ENCODE measurements at regions not wholly inside any gene's neighbourhood (a gene's known extent, or its start where the extent isn't known, plus 50 kb on each side); places are given as distances from the start of the nearest gene placed in this dataset.

DNA sequence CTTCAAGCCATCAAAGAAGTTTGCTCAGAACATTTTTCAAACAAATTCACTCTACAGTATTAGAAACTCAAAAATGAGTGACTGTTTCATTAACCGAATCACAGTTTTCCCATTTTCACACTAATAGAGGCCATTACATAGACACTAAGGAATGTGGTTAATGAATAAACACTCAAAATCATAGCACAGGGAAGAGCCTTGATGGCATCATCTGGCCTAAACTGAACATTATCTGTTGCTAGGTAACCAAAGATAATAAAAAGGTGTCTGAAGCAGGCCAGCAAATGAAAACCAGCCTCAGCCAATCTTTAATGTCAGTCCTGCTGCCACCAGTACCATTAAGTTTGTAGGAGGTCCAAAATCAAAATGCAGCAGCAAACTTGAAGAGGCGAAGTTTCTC lies 492.4 kb upstream of the STEAP1 start:
- no peak overlapping the region for H3K4me3 Mint-ChIP-seq
- H3K4me1 Mint-ChIP-seq = no peaks in the 10 kb centered on the region
- H3K9me3 Mint-ChIP-seq = no peaks in the 10 kb centered on the region
- no peaks in the 10 kb centered on the region for H3K27me3 Mint-ChIP-seq (ENCODE audit: low read depth)
- TF ChIP-seq, protein P1, sequence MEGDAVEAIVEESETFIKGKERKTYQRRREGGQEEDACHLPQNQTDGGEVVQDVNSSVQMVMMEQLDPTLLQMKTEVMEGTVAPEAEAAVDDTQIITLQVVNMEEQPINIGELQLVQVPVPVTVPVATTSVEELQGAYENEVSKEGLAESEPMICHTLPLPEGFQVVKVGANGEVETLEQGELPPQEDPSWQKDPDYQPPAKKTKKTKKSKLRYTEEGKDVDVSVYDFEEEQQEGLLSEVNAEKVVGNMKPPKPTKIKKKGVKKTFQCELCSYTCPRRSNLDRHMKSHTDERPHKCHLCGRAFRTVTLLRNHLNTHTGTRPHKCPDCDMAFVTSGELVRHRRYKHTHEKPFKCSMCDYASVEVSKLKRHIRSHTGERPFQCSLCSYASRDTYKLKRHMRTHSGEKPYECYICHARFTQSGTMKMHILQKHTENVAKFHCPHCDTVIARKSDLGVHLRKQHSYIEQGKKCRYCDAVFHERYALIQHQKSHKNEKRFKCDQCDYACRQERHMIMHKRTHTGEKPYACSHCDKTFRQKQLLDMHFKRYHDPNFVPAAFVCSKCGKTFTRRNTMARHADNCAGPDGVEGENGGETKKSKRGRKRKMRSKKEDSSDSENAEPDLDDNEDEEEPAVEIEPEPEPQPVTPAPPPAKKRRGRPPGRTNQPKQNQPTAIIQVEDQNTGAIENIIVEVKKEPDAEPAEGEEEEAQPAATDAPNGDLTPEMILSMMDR (IDR thresholded peaks at IDR 0.05; ENCODE audit: unreplicated experiment in 3 of 3) = no peak
- no peaks in the 10 kb centered on the region for H3K36me3 Mint-ChIP-seq (ENCODE audit: low read depth)
- no peak overlapping the region for H3K27ac Mint-ChIP-seq

DNA sequence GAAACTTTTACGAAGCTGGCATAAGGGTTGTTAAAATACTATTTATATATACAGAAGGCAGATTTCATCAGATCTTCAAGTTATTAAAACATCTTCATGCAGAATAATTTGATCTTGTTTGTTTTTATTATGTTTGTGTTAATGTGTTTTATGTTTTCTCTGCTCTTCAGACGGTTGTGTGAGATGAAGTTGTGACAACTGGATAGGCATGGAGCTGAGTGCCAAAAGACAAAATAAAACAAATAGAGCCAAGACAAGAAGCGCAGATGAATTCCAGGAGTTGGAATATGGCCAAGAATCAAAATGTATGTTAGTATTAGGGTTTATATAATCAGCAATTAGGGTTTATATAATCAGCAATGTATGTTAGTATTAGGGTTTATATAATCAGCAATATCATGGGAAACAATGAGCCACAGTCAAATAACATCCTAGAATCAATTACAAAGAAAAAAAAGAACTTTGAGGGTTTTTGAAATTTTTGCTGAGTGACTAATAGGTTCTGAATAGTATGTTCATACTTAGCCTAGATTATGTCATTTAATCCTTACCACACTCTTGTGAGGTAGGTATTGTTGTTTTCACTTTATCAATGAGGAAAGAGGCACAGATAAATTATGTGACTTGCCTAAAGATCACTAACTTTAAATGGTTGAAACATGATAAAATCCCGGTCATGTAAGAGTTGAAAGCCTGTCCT lies 488.0 kb upstream of the STEAP1 start:
- Mint-ChIP-seq H3K27ac (no peak overlapping the region), H3K9me3 (no peaks in the 10 kb centered on the region), H3K4me1 (no peaks in the 10 kb centered on the region), H3K4me3 (no peak overlapping the region), H3K27me3 (ENCODE audit: low read depth) (peaks cover 8% of the 10 kb centered on the region), H3K36me3 (ENCODE audit: low read depth) (no peaks in the 10 kb centered on the region)
- TF ChIP-seq, protein P1 (IDR thresholded peaks at IDR 0.05; ENCODE audit: unreplicated experiment in 3 of 3) = no peak

DNA sequence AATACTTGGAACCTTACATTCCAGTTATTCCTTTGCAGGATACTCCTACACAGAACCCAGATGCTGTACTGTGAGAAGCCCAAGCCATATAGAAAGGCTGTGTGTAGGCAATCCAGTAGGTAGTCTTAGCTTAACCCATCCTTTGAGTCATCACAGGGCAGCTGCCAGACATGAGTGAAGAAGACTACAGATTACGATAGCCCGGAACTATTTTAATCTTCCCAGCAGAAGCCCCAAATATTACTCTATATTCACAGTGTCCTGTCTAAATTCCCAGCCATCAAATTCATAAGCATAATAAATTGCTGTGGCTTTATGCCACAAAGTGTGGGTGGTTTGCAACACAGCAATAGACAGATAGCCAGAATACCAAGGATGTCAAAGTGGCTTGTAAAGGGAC lies 474.1 kb upstream of the STEAP1 start:
- Mint-ChIP-seq H3K4me3 (no peak overlapping the region), H3K27me3 (ENCODE audit: low read depth) (no peaks in the 10 kb centered on the region), H3K36me3 (ENCODE audit: low read depth) (no peaks in the 10 kb centered on the region), H3K4me1 (no peaks in the 10 kb centered on the region), H3K27ac (no peak overlapping the region), H3K9me3 (peaks cover 8% of the 10 kb centered on the region)
- TF ChIP-seq, protein P1 (IDR thresholded peaks at IDR 0.05; ENCODE audit: unreplicated experiment in 3 of 3) = no peak

DNA sequence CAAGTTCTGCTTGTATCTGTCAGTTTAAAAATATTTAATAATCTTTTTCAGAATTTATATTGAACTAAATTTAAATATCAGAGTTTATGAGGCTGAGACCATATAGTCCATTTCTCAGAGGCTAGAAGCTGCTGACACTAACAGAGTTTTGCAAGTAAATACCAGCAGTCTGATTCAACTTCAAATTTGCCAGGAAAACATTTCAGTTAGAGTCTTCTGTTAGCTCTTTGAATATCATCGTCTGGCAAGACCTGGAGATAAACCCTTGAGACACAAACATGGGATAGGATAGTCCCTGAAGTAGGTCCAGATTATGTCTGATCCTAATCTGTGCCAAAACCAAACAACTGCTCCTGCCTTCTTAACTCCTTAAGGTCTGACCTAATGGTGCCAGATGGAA lies 472.8 kb upstream of the STEAP1 start:
- Mint-ChIP-seq H3K27ac (no peak overlapping the region), H3K4me3 (no peak overlapping the region), H3K9me3 (peaks cover 3% of the 10 kb centered on the region), H3K36me3 (ENCODE audit: low read depth) (no peaks in the 10 kb centered on the region), H3K4me1 (no peaks in the 10 kb centered on the region), H3K27me3 (ENCODE audit: low read depth) (no peaks in the 10 kb centered on the region)
- TF ChIP-seq, protein P1 (IDR thresholded peaks at IDR 0.05; ENCODE audit: unreplicated experiment in 3 of 3) = no peak

DNA sequence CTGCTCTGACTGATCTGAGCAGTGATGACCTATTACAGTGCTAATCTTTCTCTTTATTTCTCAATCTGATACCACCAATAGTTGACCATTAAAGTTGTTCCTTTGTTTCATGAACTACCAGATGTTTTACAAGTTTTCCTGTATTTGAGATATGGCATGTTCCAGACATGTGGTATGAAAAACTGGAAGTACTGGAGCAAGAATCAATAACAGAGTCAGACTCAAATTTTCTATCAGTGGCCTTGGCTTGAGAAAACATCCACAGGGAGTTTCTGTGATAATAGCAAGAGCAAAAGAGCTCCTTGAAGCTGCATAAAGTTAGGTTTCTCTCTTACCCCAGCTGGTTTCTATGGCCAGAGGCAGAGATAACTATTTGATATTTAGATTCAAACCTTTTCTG lies 469.0 kb upstream of the STEAP1 start:
- Mint-ChIP-seq H3K4me1 (peaks cover 5% of the 10 kb centered on the region), H3K9me3 (peaks cover 3% of the 10 kb centered on the region), H3K4me3 (no peak overlapping the region), H3K27ac (no peak overlapping the region), H3K36me3 (ENCODE audit: low read depth) (no peaks in the 10 kb centered on the region), H3K27me3 (ENCODE audit: low read depth) (no peaks in the 10 kb centered on the region)
- TF ChIP-seq, protein P1 (IDR thresholded peaks at IDR 0.05; ENCODE audit: unreplicated experiment in 3 of 3) = no peak

DNA sequence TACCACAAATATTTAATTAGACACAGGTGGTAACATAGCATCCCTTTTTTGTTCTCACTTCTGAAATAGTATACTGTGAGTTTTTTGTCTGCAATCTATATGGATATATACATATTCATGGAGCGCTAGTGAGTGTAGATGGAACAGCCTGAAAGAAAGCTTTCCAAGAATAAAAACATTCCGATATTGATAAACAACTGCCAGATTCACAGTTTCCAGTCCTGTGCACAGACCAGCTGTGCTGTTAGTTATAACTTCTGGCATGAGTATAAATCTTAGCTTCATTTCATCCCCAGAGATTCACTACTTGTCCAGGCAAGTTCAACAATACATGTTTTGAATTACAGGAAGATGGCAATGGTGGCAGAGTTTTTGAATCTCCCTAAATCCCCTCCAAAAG lies 467.1 kb upstream of the STEAP1 start:
- Mint-ChIP-seq H3K27me3 (ENCODE audit: low read depth) (no peaks in the 10 kb centered on the region), H3K36me3 (ENCODE audit: low read depth) (no peaks in the 10 kb centered on the region)

More for the DNA sequence above, 467.1 kb upstream of the STEAP1 start:
- no peak overlapping the region for H3K4me3 Mint-ChIP-seq
- H3K27ac Mint-ChIP-seq = no peak overlapping the region
- TF ChIP-seq, protein P1 (IDR thresholded peaks at IDR 0.05; ENCODE audit: unreplicated experiment in 3 of 3) = no peak
- H3K4me1 Mint-ChIP-seq = peaks cover 5% of the 10 kb centered on the region
- no peaks in the 10 kb centered on the region for H3K9me3 Mint-ChIP-seq

Measured in nephron (organoid).